Glutamatergic neuron (in vitro differentiated cells): ENCODE measurements at regions not wholly inside any gene's neighbourhood (a gene's known extent, or its start where the extent isn't known, plus 50 kb on each side); places are given as distances from the start of the nearest gene placed in this dataset.

ENCODE experiments used
- DNase-seq: peaks from one replicate; pipeline ENCODE4 v3.0.0; 2022
- H3K27ac Mint-ChIP-seq: one replicate; pipeline ENCODE4 v1.8.0; 2020; ENCODE audit warnings: mild to moderate bottlenecking, mixed read lengths, inconsistent platforms; ENCODE audit not compliant: unreplicated experiment
- H3K27me3 Mint-ChIP-seq: one replicate; pipeline ENCODE4 v1.8.0; 2020; ENCODE audit warnings: mild to moderate bottlenecking, moderate library complexity, mixed read lengths, inconsistent platforms; ENCODE audit not compliant: unreplicated experiment
- H3K36me3 Mint-ChIP-seq: one replicate; pipeline ENCODE4 v1.8.0; 2020; ENCODE audit warnings: mild to moderate bottlenecking, mixed read lengths, inconsistent platforms; ENCODE audit not compliant: unreplicated experiment
- H3K4me1 Mint-ChIP-seq: one replicate; pipeline ENCODE4 v1.8.0; 2020; ENCODE audit warnings: mild to moderate bottlenecking, low read depth, mixed read lengths, inconsistent platforms; ENCODE audit not compliant: unreplicated experiment
- H3K4me3 Mint-ChIP-seq: one replicate; pipeline ENCODE4 v1.8.0; 2020; ENCODE audit warnings: mild to moderate bottlenecking, mixed read lengths, inconsistent platforms; ENCODE audit not compliant: unreplicated experiment
- H3K9me3 Mint-ChIP-seq: one replicate; pipeline ENCODE4 v1.8.0; 2020; ENCODE audit warnings: mild to moderate bottlenecking, moderate library complexity, mixed read lengths, inconsistent platforms; ENCODE audit not compliant: unreplicated experiment
- CTCF ChIP-seq: fragments of 200-600 bp; sonication (generic); IDR thresholded peaks from one replicate; pipeline ENCODE4 v1.5.0; 2021; ENCODE audit not compliant: partially characterized antibody, unreplicated experiment

- Mint-ChIP-seq H3K27me3 (no peaks in the 10 kb centered on the region), H3K27ac (no peak overlapping the region), H3K4me1 (no peaks in the 10 kb centered on the region), H3K36me3 (no peaks in the 10 kb centered on the region), H3K4me3 (no peak overlapping the region), H3K9me3 (no peaks in the 10 kb centered on the region)
- TF ChIP-seq CTCF, result no peak
- DNase-seq, result no peak
These were observed 431.9 kb upstream of the AZI2 start for GRCh38 chr3:28780480-28780879.

- DNase-seq, result no peak
- Mint-ChIP-seq H3K36me3 (no peaks in the 10 kb centered on the region), H3K9me3 (no peaks in the 10 kb centered on the region), H3K27ac (no peak overlapping the region), H3K27me3 (no peaks in the 10 kb centered on the region), H3K4me3 (no peak overlapping the region), H3K4me1 (no peaks in the 10 kb centered on the region)
- no peak for TF ChIP-seq CTCF
These were observed 432.4 kb upstream of the AZI2 start for GRCh38 chr3:28781053-28781452.

- Mint-ChIP-seq H3K9me3 (no peaks in the 10 kb centered on the region), H3K27ac (no peak overlapping the region), H3K4me1 (peaks cover 2% of the 10 kb centered on the region), H3K36me3 (no peaks in the 10 kb centered on the region), H3K27me3 (no peaks in the 10 kb centered on the region), H3K4me3 (no peak overlapping the region)
- TF ChIP-seq CTCF, result no peak
- DNase-seq, result no peak
These were observed 437.8 kb upstream of the AZI2 start for GRCh38 chr3:28786446-28786845.

DNA sequence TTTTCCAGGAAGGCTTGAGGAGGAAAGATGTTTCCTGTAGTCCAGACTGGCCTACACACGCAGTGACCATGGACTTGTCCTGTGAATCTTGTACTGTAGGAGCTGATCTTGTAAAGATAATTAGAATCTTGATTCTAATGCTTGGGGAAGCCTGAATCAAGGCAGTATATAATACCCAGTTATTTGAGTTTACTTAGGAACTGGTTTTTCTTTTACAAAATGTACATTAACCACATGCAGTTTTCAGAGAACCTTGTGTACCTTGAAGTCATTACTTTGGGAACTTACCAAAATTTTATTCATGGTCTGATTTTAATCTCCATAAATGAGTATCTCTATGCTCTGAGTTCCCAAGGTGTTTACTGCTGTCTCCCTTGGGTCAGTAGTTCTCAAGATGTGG, 439.9 kb upstream of the AZI2 start:
- Mint-ChIP-seq H3K27me3 (no peaks in the 10 kb centered on the region), H3K36me3 (no peaks in the 10 kb centered on the region), H3K9me3 (no peaks in the 10 kb centered on the region), H3K4me1 (peaks cover 8% of the 10 kb centered on the region), H3K27ac (no peak overlapping the region), H3K4me3 (no peak overlapping the region)
- no peak for DNase-seq
- no peak for TF ChIP-seq CTCF

DNA sequence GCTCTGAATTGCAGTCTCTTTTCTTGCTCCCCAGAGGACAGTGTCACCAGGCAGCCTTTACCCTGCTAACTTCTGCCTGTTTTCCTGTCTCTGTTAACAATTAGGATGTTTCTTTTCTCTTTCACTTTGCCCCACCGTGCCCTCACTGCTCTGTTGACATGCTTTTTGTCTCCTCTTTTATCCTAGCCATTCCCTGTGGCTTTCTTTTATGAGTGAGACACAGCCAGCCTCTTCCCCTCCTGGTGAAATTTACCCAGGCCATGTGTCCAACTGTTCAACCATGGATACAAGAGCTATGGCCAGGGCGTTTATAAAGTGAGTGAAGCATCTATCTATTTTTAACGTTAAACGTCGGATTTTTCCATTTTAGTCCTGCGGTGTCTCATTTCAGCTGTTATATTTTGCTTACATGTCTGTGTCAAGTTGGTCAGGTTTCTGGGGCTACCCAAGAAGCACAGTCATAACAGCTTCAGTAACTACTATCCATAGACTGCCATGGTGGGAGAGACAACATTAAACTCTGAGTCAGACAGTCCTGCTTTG, 443.2 kb upstream of the AZI2 start:
- TF ChIP-seq CTCF, result no peak
- peaks cover 9% of the 10 kb centered on the region for H3K4me1 Mint-ChIP-seq
- H3K36me3 Mint-ChIP-seq, result no peaks in the 10 kb centered on the region
- no peaks in the 10 kb centered on the region for H3K9me3 Mint-ChIP-seq
- H3K27me3 Mint-ChIP-seq, result no peaks in the 10 kb centered on the region
- DNase-seq, result no peak
- no peak overlapping the region for H3K4me3 Mint-ChIP-seq
- H3K27ac Mint-ChIP-seq, result no peak overlapping the region
